ENCODE measurements at regions not wholly inside any gene's neighbourhood (a gene's known extent, or its start where the extent isn't known, plus 50 kb on each side); places are given as distances from the start of the nearest gene placed in this dataset.

DNA sequence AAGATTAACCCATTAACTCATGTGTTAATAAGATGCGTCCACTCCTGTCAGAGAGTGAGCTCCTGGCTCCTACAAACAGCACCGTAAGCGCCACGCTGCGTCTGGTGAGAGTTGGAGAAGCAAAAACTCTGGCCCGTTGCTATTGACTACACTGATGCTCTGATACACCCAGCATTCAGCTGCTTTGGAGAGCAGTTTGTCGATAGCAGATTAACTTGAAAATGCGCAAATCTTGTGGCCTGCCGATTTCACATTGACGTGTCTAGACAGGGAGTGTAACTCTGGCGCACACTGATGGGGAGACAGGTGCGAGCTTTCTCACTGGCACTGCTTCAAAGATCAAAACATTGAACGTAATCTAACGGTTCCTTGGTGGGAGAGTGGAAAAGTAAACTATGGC, 151.7 kb upstream of the RPS6KA2 start:
- no peak for TF ChIP-seq MTA1 (CRISPR knock-in tag; IDR thresholded peaks at IDR 0.05; ENCODE audit: borderline replicate concordance)
- no peak for TF ChIP-seq ZNF329 (CRISPR knock-in tag; IDR thresholded peaks at IDR 0.05; ENCODE audit: low read depth)
- TF ChIP-seq HMGA1 (CRISPR knock-in tag; conservative IDR thresholded peaks at IDR 0.05) = no peak
- TF ChIP-seq, protein P1, sequence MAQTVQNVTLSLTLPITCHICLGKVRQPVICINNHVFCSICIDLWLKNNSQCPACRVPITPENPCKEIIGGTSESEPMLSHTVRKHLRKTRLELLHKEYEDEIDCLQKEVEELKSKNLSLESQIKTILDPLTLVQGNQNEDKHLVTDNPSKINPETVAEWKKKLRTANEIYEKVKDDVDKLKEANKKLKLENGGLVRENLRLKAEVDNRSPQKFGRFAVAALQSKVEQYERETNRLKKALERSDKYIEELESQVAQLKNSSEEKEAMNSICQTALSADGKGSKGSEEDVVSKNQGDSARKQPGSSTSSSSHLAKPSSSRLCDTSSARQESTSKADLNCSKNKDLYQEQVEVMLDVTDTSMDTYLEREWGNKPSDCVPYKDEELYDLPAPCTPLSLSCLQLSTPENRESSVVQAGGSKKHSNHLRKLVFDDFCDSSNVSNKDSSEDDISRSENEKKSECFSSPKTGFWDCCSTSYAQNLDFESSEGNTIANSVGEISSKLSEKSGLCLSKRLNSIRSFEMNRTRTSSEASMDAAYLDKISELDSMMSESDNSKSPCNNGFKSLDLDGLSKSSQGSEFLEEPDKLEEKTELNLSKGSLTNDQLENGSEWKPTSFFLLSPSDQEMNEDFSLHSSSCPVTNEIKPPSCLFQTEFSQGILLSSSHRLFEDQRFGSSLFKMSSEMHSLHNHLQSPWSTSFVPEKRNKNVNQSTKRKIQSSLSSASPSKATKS (CRISPR knock-in tag; IDR thresholded peaks at IDR 0.05) = no peak
- no peak for TF ChIP-seq FOXK1 (CRISPR knock-in tag; IDR thresholded peaks at IDR 0.05; ENCODE audit: borderline replicate concordance, low read depth)
- TF ChIP-seq NCOA1 (CRISPR knock-in tag; IDR thresholded peaks at IDR 0.05) = no peak
- no peak for TF ChIP-seq TARDBP (CRISPR knock-in tag; IDR thresholded peaks at IDR 0.05)
- TF ChIP-seq, protein P2, sequence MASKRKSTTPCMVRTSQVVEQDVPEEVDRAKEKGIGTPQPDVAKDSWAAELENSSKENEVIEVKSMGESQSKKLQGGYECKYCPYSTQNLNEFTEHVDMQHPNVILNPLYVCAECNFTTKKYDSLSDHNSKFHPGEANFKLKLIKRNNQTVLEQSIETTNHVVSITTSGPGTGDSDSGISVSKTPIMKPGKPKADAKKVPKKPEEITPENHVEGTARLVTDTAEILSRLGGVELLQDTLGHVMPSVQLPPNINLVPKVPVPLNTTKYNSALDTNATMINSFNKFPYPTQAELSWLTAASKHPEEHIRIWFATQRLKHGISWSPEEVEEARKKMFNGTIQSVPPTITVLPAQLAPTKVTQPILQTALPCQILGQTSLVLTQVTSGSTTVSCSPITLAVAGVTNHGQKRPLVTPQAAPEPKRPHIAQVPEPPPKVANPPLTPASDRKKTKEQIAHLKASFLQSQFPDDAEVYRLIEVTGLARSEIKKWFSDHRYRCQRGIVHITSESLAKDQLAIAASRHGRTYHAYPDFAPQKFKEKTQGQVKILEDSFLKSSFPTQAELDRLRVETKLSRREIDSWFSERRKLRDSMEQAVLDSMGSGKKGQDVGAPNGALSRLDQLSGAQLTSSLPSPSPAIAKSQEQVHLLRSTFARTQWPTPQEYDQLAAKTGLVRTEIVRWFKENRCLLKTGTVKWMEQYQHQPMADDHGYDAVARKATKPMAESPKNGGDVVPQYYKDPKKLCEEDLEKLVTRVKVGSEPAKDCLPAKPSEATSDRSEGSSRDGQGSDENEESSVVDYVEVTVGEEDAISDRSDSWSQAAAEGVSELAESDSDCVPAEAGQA (IDR thresholded peaks at IDR 0.05; ENCODE audit: low read depth) = no peak
- TF ChIP-seq, protein P2 (CRISPR knock-in tag; IDR thresholded peaks at IDR 0.05; ENCODE audit: borderline replicate concordance) = no peak
- no peak for TF ChIP-seq SETDB1 (CRISPR knock-in tag; IDR thresholded peaks at IDR 0.05; ENCODE audit: borderline replicate concordance)
- no peak for TF ChIP-seq ZNF484 (CRISPR knock-in tag; IDR thresholded peaks at IDR 0.05; ENCODE audit: borderline replicate concordance, low read depth)
- no peak for TF ChIP-seq ZNF274 (CRISPR knock-in tag; IDR thresholded peaks at IDR 0.05)
- TF ChIP-seq ZNF773 (CRISPR knock-in tag; IDR thresholded peaks at IDR 0.05; ENCODE audit: borderline replicate concordance) = no peak
- 71% methylated on average over 14 of the region's 14 CpGs for WGBS (ENCODE audit: low lambda C conversion rate)
- no peaks in the 10 kb centered on the region for H3K79me2 ChIP-seq (ENCODE audit: insufficient read depth, low read length)
- no TSS peak for BruUV-seq (replicated peaks)
- POLR2A ChIA-PET = no interaction called here
- no peak overlapping the region for H2AFZ ChIP-seq (ENCODE audit: low read length)
- intact Hi-C loops (cut with micrococcal nuclease; ENCODE audit: unreplicated experiment) = no loop called here
- H3K9ac ChIP-seq (ENCODE audit: insufficient read depth, low read depth, low read length) = no peak overlapping the region
- H3K4me1 ChIP-seq (ENCODE audit: insufficient read depth, low read length) = peaks cover 5% of the 10 kb centered on the region
- FAIRE-seq (no peak), ATAC-seq (no peak), DNase-seq (ENCODE audit: low spot score) (no peak)
- CTCF ChIA-PET (ENCODE audit: low intra/inter-chr PET ratio, low total read pairs) = no interaction called here
- no peak overlapping the region for H3K27ac ChIP-seq (ENCODE audit: extremely low read length, insufficient read depth, low read length)
- H3K4me2 ChIP-seq (ENCODE audit: low read depth, low read length) = no peak overlapping the region
- no peaks in the 10 kb centered on the region for H3K36me3 ChIP-seq (replicated peaks in 1 of 2; ENCODE audit: control insufficient read depth in 1 of 2, insufficient read depth in 2 of 2, low read length in 2 of 2)
- H4K20me1 ChIP-seq (ENCODE audit: insufficient read depth, low read length) = no peaks in the 10 kb centered on the region
- in situ Hi-C loops (cut with HindIII; ENCODE audit: extremely low pct_ligation_motif_present, low pct_unique_long_range_greater_than_20kb) = loop anchor here (5.0 kb wide), 2 partner anchors 209 to 364 kb away; no protein-coding TSS in a partner anchor
- H3K9me3 ChIP-seq (ENCODE audit: low read length) = no peaks in the 10 kb centered on the region
- no peak overlapping the region for H3K4me3 ChIP-seq (replicated peaks in 1 of 3; ENCODE audit: insufficient read depth in 1 of 3, low read depth in 2 of 3, low read length in 3 of 3)
- H3K27me3 ChIP-seq (ENCODE audit: control insufficient read depth in 1 of 2, insufficient read depth in 2 of 2, low read length in 2 of 2) = peaks cover 0 to 46% of the 10 kb centered on the region in 2 experiments; a peak in 3 of 5 replicates

All from HepG2 (cell line).